Urinary bladder (tissue), 3 donors: ENCODE measurements at regions not wholly inside any gene's neighbourhood (a gene's known extent, or its start where the extent isn't known, plus 50 kb on each side); places are given as distances from the start of the nearest gene placed in this dataset.
A peak's percentile ranks its signal among the peaks of the same experiment; 100 is the strongest.
"Not testable (repeated sequence)": the region's sequence is repeated elsewhere in the genome, so short reads cannot be mapped to it uniquely, and the experiment has no call there.

Experiments
- DNase-seq: peaks from one replicate; pipeline ENCODE4 v3.0.0-alpha.2; 2015; ENCODE audit errors: extremely low spot score
- H3K27ac ChIP-seq: one replicate; pipeline ENCODE4 v1.5.1; 2013; ENCODE audit warnings: low read depth, mild to moderate bottlenecking, moderate library complexity
- H3K36me3 ChIP-seq: one replicate; pipeline ENCODE4 v1.6.1; 2013; ENCODE audit warnings: mild to moderate bottlenecking, moderate library complexity; ENCODE audit not compliant: insufficient read depth
- H3K4me1 ChIP-seq: one replicate; pipeline ENCODE4 v1.6.1; 2013; ENCODE audit warnings: mild to moderate bottlenecking, moderate library complexity; ENCODE audit not compliant: insufficient read depth
- H3K4me3 ChIP-seq: one replicate; pipeline ENCODE4 v1.5.1; 2013; ENCODE audit warnings: low read depth, low read length
- WGBS: extraction: QIAGEN DNeasy Blood & Tissue Kit; methylation state at CpG from one replicate; pipeline ENCODE4 v1.1.7; 2013; 5-methylcytosine and 5-hydroxymethylcytosine counted together
- donor health status: healthy with polysubstance abuse.
- donor health status: healthy.

DNA sequence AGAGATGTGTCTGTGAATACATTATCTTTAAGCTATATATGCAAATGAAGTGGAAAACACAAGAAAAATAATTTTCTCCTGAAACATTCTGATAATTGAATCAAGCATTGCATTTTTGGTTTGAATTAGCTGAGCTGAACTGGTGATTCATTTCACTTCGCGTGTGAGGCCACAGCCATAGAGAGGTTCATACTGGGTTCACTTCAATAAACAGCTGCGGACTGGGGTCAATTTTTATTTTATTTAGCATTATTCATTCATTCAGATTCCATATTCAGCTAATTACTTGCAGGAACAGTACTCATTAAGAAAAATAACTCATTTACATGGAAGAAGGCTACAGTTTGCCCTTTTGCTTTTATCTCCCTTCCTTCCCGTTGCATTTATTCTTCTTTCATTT, 195.2 kb upstream of the LRIG3 start:
- H3K27ac ChIP-seq: no peak overlapping the region
- H3K4me3 ChIP-seq: no peak overlapping the region
- WGBS: 81% methylated on average over 4 of the region's 4 CpGs
- no peaks in the 10 kb centered on the region for H3K36me3 ChIP-seq
- H3K4me1 ChIP-seq: no peaks in the 10 kb centered on the region
- no peak for DNase-seq

- Histone ChIP-seq H3K4me3 (no peak overlapping the region), H3K27ac (no peak overlapping the region), H3K36me3 (no peaks in the 10 kb centered on the region), H3K4me1 (no peaks in the 10 kb centered on the region)
- 35% methylated on average over 12 of the region's 12 CpGs for WGBS
- DNase-seq: peak; percentile 36
These were observed 193.7 kb upstream of the LRIG3 start for GRCh38 chr12:59113831-59114615.

DNA sequence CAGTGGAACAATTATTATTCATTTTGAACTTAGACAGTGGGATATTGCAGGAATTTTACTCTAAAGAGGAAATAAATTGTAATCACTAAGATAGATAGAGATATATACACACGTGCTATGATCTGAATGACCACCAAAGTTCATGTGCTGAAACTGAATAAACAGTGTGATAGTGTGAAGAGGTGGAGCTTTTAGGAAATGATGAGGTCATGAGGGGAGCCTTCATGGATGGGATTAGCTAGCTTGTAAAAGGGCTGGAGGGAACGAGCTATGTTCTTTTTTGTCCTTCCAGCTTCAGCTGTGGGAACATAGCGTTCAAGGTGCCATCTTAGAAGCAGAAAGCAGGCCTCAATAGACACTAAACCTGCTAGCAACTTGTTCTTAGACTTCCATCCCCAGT, 191.5 kb upstream of the LRIG3 start:
- WGBS: 49% methylated on average over 3 of the region's 3 CpGs
- Histone ChIP-seq H3K4me1 (no peaks in the 10 kb centered on the region), H3K27ac (no peak overlapping the region), H3K36me3 (no peaks in the 10 kb centered on the region), H3K4me3 (no peak overlapping the region)
- no peak for DNase-seq

DNA sequence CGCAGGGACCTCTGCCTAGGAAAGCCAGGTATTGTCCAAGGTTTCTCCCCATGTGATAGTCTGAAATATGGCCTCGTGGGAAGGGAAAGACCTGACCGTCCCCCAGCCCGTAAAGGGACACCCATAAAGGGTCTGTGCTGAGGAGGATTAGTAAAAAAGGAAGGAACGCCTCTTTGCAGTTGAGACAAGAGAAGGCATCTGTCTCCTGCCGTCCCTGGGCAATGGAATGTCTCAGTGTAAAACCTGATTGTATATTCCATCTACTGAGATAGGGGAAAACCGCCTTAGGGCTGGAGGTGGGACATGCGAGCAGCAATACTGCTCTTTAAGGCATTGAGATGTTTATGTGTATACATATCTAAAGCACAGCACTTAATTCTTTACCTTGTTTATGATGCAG, 188.2 kb upstream of the LRIG3 start:
- not testable (repeated sequence) for DNase-seq, H3K4me1 ChIP-seq, H3K36me3 ChIP-seq, H3K4me3 ChIP-seq, H3K27ac ChIP-seq
- 79% methylated on average over 8 of the region's 8 CpGs for WGBS

DNA sequence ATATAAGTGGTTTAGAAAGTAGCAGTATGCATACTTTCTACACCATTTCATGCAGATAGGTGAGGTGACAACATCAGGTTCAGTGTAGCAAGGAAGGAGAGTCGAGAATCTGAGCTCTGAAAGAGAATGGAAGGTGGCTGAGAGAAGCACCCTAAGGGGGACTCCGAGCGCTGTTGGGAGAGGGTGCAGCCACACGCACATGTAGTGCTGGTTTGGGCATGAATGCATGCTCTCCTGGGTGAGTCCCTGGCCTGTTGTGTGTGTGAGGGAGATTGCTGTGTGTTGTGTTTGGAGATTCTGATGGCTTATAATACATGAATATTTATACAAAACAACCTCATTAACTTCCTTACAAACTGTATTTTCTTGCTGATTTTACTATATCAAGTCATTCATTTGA, 180.3 kb upstream of the LRIG3 start:
- no peak overlapping the region for H3K27ac ChIP-seq
- no peak overlapping the region for H3K4me3 ChIP-seq
- WGBS: 92% methylated on average over 4 of the region's 4 CpGs
- H3K36me3 ChIP-seq: no peaks in the 10 kb centered on the region
- no peaks in the 10 kb centered on the region for H3K4me1 ChIP-seq
- no peak for DNase-seq

GRCh38 chr12:59097876-59098275, 177.6 kb upstream of the LRIG3 start:
- Histone ChIP-seq H3K27ac (no peak overlapping the region), H3K36me3 (no peaks in the 10 kb centered on the region), H3K4me3 (no peak overlapping the region), H3K4me1 (no peaks in the 10 kb centered on the region)
- 90% methylated on average over 1 of the region's 1 CpG for WGBS
- DNase-seq: no peak

- no peak overlapping the region for H3K27ac ChIP-seq
- no peaks in the 10 kb centered on the region for H3K36me3 ChIP-seq
- no peak for DNase-seq
- H3K4me1 ChIP-seq: no peaks in the 10 kb centered on the region
- H3K4me3 ChIP-seq: no peak overlapping the region
These were observed 175.9 kb upstream of the LRIG3 start for GRCh38 chr12:59096246-59096645.

- no peaks in the 10 kb centered on the region for H3K36me3 ChIP-seq
- WGBS: 87% methylated on average over 1 of the region's 1 CpG
- no peak for DNase-seq
- no peaks in the 10 kb centered on the region for H3K4me1 ChIP-seq
- no peak overlapping the region for H3K27ac ChIP-seq
- H3K4me3 ChIP-seq: no peak overlapping the region
These were observed 172.9 kb upstream of the LRIG3 start for GRCh38 chr12:59093073-59093772.

- 65% methylated on average over 5 of the region's 5 CpGs for WGBS
These were observed 168.4 kb upstream of the LRIG3 start for GRCh38 chr12:59088673-59089072.

DNA sequence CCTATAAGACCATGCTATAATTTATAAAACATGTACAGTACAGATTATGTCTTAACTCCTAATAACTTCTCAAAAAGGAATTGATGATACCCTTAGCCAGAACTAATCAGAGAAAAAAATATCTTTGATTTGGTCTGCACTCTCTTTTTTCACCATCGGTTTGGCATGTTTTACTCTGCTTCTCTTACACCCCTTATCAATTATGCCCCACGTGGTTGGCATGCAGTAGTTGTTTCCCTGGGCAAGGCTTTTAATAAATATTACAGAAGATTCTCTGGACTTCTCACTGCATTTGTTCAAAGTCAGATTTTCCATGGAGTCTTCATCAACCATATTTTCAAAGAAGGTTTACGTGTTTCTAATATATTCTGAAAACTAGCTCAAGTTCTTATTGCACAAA, 167.4 kb upstream of the LRIG3 start:
- 77% methylated on average over 3 of the region's 3 CpGs for WGBS
- Histone ChIP-seq H3K27ac (no peak overlapping the region), H3K4me3 (no peak overlapping the region), H3K4me1 (no peaks in the 10 kb centered on the region), H3K36me3 (no peaks in the 10 kb centered on the region)
- no peak for DNase-seq

More at GRCh38 chr12:59088673-59089072, 168.4 kb upstream of the LRIG3 start:
- H3K4me3 ChIP-seq: no peak overlapping the region
- H3K27ac ChIP-seq: no peak overlapping the region
- no peaks in the 10 kb centered on the region for H3K4me1 ChIP-seq
- H3K36me3 ChIP-seq: no peaks in the 10 kb centered on the region
- DNase-seq: no peak

- H3K27ac ChIP-seq: no peak overlapping the region
- H3K4me1 ChIP-seq: no peaks in the 10 kb centered on the region
- H3K4me3 ChIP-seq: no peak overlapping the region
- no peaks in the 10 kb centered on the region for H3K36me3 ChIP-seq
- DNase-seq: no peak
These were observed 166.9 kb upstream of the LRIG3 start for GRCh38 chr12:59087077-59087673.

- DNase-seq: no peak
- no peaks in the 10 kb centered on the region for H3K4me1 ChIP-seq
- no peak overlapping the region for H3K27ac ChIP-seq
- 87% methylated on average over 4 of the region's 4 CpGs for WGBS
- H3K4me3 ChIP-seq: no peak overlapping the region
- no peaks in the 10 kb centered on the region for H3K36me3 ChIP-seq
These were observed 165.8 kb upstream of the LRIG3 start for GRCh38 chr12:59086126-59086525.

- Histone ChIP-seq H3K27ac (no peak overlapping the region), H3K4me1 (no peaks in the 10 kb centered on the region), H3K36me3 (no peaks in the 10 kb centered on the region), H3K4me3 (no peak overlapping the region)
- DNase-seq: no peak
- WGBS: 50% methylated on average over 3 of the region's 3 CpGs
These were observed 165.4 kb upstream of the LRIG3 start for GRCh38 chr12:59085690-59086089.
